Caco-2 (cell line): ENCODE measurements at regions not wholly inside any gene's neighbourhood (a gene's known extent, or its start where the extent isn't known, plus 50 kb on each side); places are given as distances from the start of the nearest gene placed in this dataset.

Experiments used
- BruUV-seq: library from RNA; stranded (reverse); fragments of 400-500 nt; replicated peaks from 2 replicates; lab custom pipeline; 2021; lab: Mats Ljungman, UMichigan
- CTCF ChIA-PET: fragments of 300-600 bp; sonication (Branson Sonifier 250); formaldehyde crosslinking; loops from one replicate; lab custom pipeline; 2022; ENCODE audit warnings: antibody characterized with exemption; lab: Charles Lee
- POLR2A ChIA-PET: fragments of 300-600 bp; sonication (Branson Sonifier 250); formaldehyde crosslinking; loops from one replicate; lab custom pipeline; 2022; ENCODE audit warnings: antibody characterized with exemption; lab: Charles Lee
- DNase-seq, 2 experiments: peaks; one replicate each; pipeline versions ENCODE4 v3.0.0 to v3.0.0-alpha.2; 2020 to 2022
- H3K27me3 ChIP-seq: replicated peaks from 2 replicates; pipeline ENCODE4 v1.6.0; 2011; ENCODE audit warnings: low read length; ENCODE audit not compliant: control insufficient read depth, insufficient read depth
- H3K36me3 ChIP-seq: 2 replicates; pipeline ENCODE4 v1.5.1; 2011; ENCODE audit warnings: low read length; ENCODE audit not compliant: control insufficient read depth, insufficient read depth
- H3K4me1 ChIP-seq: fragments of 250-450 bp; sonication (Bioruptor Pico); 2 replicates; pipeline ENCODE4 v1.5.1; 2020; ENCODE audit warnings: mild to moderate bottlenecking
- H3K4me3 ChIP-seq: 2 replicates; pipeline ENCODE4 v1.5.1; 2011; ENCODE audit warnings: low read depth, mild to moderate bottlenecking, control low read depth, low read length
- H3K9me3 ChIP-seq: fragments of 250-450 bp; sonication (Bioruptor Pico); 2 replicates; pipeline ENCODE4 v1.5.1; 2020; ENCODE audit warnings: mild to moderate bottlenecking, moderate library complexity
- H3K27ac Mint-ChIP-seq: one replicate; pipeline ENCODE4 v1.8.0; 2022; ENCODE audit warnings: mixed read lengths; ENCODE audit not compliant: unreplicated experiment
- H3K27me3 Mint-ChIP-seq: one replicate; pipeline ENCODE4 v1.8.0; 2022; ENCODE audit warnings: mixed read lengths; ENCODE audit not compliant: insufficient read depth, unreplicated experiment
- H3K36me3 Mint-ChIP-seq: one replicate; pipeline ENCODE4 v1.8.0; 2022; ENCODE audit warnings: mild to moderate bottlenecking, mixed read lengths; ENCODE audit not compliant: insufficient read depth, unreplicated experiment
- H3K4me1 Mint-ChIP-seq: one replicate; pipeline ENCODE4 v1.8.0; 2022; ENCODE audit warnings: low read depth, mixed read lengths; ENCODE audit not compliant: unreplicated experiment
- H3K4me3 Mint-ChIP-seq: one replicate; pipeline ENCODE4 v1.8.0; 2022; ENCODE audit warnings: mild to moderate bottlenecking, moderate library complexity, mixed read lengths; ENCODE audit not compliant: unreplicated experiment
- H3K9me3 Mint-ChIP-seq: one replicate; pipeline ENCODE4 v1.8.0; 2022; ENCODE audit warnings: mixed read lengths; ENCODE audit not compliant: unreplicated experiment
- intact Hi-C: fragments of 100-400 bp; cut with micrococcal nuclease; formaldehyde crosslinking; loops from one replicate; pipeline ENCODE4 v1.10.0; 2022; ENCODE audit not compliant: unreplicated experiment
- TF ChIP-seq, protein P1 (sequence below), 2 experiments: fragments of 200-600 bp in 1 of 2; IDR thresholded peaks; 1 replicate in 1 of 2; 2 replicates in 1 of 2; pipeline versions ENCODE4 v1.5.1 to v1.8.0; 2011 to 2022; ENCODE audit warnings: antibody characterized with exemption in 1 of 2, control low read depth in 1 of 2, inconsistent platforms in 1 of 2, low read depth in 1 of 2, low read length in 1 of 2, mild to moderate bottlenecking in 1 of 2, moderate library complexity in 1 of 2; ENCODE audit not compliant: insufficient read depth in 1 of 2, severe bottlenecking in 1 of 2, unreplicated experiment in 1 of 2

DNA sequence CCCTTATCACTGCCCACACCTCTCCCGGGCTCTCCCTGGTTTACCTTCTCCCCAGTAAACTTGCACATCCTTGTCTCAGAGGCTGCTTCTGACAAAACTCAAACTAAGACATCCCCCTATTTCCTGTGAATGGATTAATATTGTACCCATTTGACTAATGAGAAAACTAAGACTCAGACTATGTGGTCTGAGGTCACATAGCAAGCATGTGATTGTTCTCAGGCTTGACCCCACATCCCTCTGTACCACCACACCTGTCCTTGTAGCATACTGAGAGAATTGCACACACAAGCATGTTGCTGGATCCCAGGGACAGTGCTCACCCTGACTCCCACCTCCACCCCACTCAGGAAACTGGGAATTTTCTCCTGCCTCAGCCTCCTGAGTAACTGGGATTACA is 90.7 kb upstream of the HES1 start:
- Mint-ChIP-seq H3K9me3 (no peaks in the 10 kb centered on the region), H3K36me3 (no peaks in the 10 kb centered on the region), H3K4me1 (peaks cover 5% of the 10 kb centered on the region), H3K27me3 (no peaks in the 10 kb centered on the region), H3K27ac (no peak overlapping the region), H3K4me3 (no peak overlapping the region)
- Histone ChIP-seq H3K4me3 (no peak overlapping the region), H3K4me1 (no peaks in the 10 kb centered on the region), H3K27me3 (no peaks in the 10 kb centered on the region), H3K36me3 (no peaks in the 10 kb centered on the region), H3K9me3 (0 out of 2 replicates have a peak, but pooled peaks cover under 1% of the 10 kb centered on the region)
- DNase-seq: no peak
- ChIA-PET CTCF (no interaction called here), POLR2A (no interaction called here)
- TF ChIP-seq, protein P1, sequence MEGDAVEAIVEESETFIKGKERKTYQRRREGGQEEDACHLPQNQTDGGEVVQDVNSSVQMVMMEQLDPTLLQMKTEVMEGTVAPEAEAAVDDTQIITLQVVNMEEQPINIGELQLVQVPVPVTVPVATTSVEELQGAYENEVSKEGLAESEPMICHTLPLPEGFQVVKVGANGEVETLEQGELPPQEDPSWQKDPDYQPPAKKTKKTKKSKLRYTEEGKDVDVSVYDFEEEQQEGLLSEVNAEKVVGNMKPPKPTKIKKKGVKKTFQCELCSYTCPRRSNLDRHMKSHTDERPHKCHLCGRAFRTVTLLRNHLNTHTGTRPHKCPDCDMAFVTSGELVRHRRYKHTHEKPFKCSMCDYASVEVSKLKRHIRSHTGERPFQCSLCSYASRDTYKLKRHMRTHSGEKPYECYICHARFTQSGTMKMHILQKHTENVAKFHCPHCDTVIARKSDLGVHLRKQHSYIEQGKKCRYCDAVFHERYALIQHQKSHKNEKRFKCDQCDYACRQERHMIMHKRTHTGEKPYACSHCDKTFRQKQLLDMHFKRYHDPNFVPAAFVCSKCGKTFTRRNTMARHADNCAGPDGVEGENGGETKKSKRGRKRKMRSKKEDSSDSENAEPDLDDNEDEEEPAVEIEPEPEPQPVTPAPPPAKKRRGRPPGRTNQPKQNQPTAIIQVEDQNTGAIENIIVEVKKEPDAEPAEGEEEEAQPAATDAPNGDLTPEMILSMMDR (IDR thresholded peaks at IDR 0.05; ENCODE audit: insufficient read depth in 1 of 2, low read depth in 1 of 2, low read length in 1 of 2, severe bottlenecking in 1 of 2, unreplicated experiment in 1 of 2): no peak
- intact Hi-C loops: no loop called here
- no TSS peak for BruUV-seq

DNA sequence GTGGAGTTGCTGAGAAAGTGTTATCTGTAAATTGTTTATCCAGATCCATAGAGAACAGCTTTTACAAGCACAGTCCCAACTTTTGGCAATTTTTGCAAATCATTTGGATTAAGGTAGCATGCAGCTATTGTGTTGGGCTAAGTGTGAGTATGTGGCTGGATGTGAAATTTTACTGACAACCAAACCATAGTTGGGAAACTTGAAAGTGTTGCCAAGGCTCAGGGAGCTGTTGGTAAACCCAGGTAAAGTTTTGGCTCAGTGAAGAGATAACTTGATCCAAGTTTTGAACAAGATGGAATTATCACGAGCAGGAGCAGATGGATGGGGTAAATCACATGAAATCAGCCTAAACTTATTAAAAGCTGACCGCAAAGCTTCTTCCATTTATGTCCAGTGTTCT is 90.0 kb upstream of the HES1 start:
- H3K36me3 Mint-ChIP-seq: no peaks in the 10 kb centered on the region
- ChIA-PET POLR2A (no interaction called here), CTCF (no interaction called here)
- no TSS peak for BruUV-seq
- no peak overlapping the region for H3K27ac Mint-ChIP-seq
- H3K9me3 Mint-ChIP-seq: no peaks in the 10 kb centered on the region
- no peak for DNase-seq
- intact Hi-C loops: no loop called here
- TF ChIP-seq, protein P1 (IDR thresholded peaks at IDR 0.05; ENCODE audit: insufficient read depth in 1 of 2, low read depth in 1 of 2, low read length in 1 of 2, severe bottlenecking in 1 of 2, unreplicated experiment in 1 of 2): no peak
- H3K4me1 Mint-ChIP-seq: peaks cover 5% of the 10 kb centered on the region
- peaks cover 7% of the 10 kb centered on the region for H3K9me3 ChIP-seq
- H3K4me3 Mint-ChIP-seq: no peak overlapping the region
- H3K27me3 ChIP-seq: no peaks in the 10 kb centered on the region
- no peaks in the 10 kb centered on the region for H3K27me3 Mint-ChIP-seq
- H3K36me3 ChIP-seq: no peaks in the 10 kb centered on the region
- no peaks in the 10 kb centered on the region for H3K4me1 ChIP-seq
- H3K4me3 ChIP-seq: no peak overlapping the region

DNA sequence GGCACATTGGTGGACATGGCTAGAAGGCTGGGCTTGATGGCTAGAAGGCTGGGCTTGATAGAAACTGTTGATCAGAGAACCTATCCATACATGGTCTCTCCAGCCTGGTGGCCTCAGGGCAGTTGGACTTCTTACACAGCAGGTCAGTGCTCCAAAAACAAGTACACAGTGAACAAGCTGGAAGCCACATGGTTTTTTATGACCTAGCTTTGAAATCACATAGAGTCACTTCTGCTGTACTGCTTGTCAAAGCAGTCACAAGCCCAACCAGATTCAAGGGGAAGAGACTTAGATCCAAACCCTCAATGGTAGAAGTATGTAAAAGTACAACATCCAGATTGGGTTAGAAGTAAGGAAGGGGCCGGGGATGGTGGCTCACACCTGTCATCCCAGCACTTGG is 89.4 kb upstream of the HES1 start:
- no peak overlapping the region for H3K4me3 Mint-ChIP-seq
- DNase-seq: no peak
- no peaks in the 10 kb centered on the region for H3K36me3 Mint-ChIP-seq
- intact Hi-C loops: no loop called here
- Histone ChIP-seq H3K4me3 (no peak overlapping the region), H3K36me3 (no peaks in the 10 kb centered on the region), H3K9me3 (peaks cover 13% of the 10 kb centered on the region), H3K27me3 (no peaks in the 10 kb centered on the region), H3K4me1 (no peaks in the 10 kb centered on the region)
- ChIA-PET POLR2A (no interaction called here), CTCF (no interaction called here)
- no TSS peak for BruUV-seq
- no peak overlapping the region for H3K27ac Mint-ChIP-seq
- peaks cover 2% of the 10 kb centered on the region for H3K9me3 Mint-ChIP-seq
- no peaks in the 10 kb centered on the region for H3K27me3 Mint-ChIP-seq
- TF ChIP-seq, protein P1 (IDR thresholded peaks at IDR 0.05; ENCODE audit: insufficient read depth in 1 of 2, low read depth in 1 of 2, low read length in 1 of 2, severe bottlenecking in 1 of 2, unreplicated experiment in 1 of 2): no peak
- peaks cover 5% of the 10 kb centered on the region for H3K4me1 Mint-ChIP-seq
